IMR-90 (cell line): ENCODE measurements at regions not wholly inside any gene's neighbourhood (a gene's known extent, or its start where the extent isn't known, plus 50 kb on each side); places are given as distances from the start of the nearest gene placed in this dataset.

ENCODE experiments used
- BHLHE40 ChIP-seq: fragments of 150-350 bp; IDR thresholded peaks from 2 replicates; pipeline ENCODE4 v1.6.1; 2016; ENCODE audit warnings: mild to moderate bottlenecking, low read depth, low read length
- CEBPB ChIP-seq: IDR thresholded peaks from 2 replicates; pipeline ENCODE4 v1.6.1; 2012; ENCODE audit warnings: low read depth, low read length, improper control_type of control experiment
- POLR2A ChIP-seq: IDR thresholded peaks from 2 replicates; pipeline ENCODE4 v1.6.1; 2012; ENCODE audit warnings: mild to moderate bottlenecking, low read depth, low read length
- RAD21 ChIP-seq: IDR thresholded peaks from 2 replicates; pipeline ENCODE4 v1.6.1; 2012; ENCODE audit warnings: low read length, improper control_type of control experiment
- RCOR1 ChIP-seq: IDR thresholded peaks from 2 replicates; pipeline ENCODE4 v1.6.1; 2012; ENCODE audit warnings: mild to moderate bottlenecking, low read length, improper control_type of control experiment; ENCODE audit not compliant: insufficient replicate concordance
- SMC3 ChIP-seq: fragments of 150-350 bp; IDR thresholded peaks from 2 replicates; pipeline ENCODE4 v1.6.1; 2016; ENCODE audit warnings: low read depth, mild to moderate bottlenecking, antibody characterized with exemption, low read length, moderate library complexity
- USF2 ChIP-seq: fragments of 150-350 bp; IDR thresholded peaks from 2 replicates; pipeline ENCODE4 v1.6.1; 2017; ENCODE audit warnings: mild to moderate bottlenecking, antibody characterized with exemption, low read length, low read depth
- TF ChIP-seq, protein P1 (sequence below): conservative IDR thresholded peaks from 2 replicates; pipeline ENCODE4 v1.5.1; 2012; ENCODE audit warnings: mild to moderate bottlenecking, low read depth, low read length, improper control_type of control experiment

DNA sequence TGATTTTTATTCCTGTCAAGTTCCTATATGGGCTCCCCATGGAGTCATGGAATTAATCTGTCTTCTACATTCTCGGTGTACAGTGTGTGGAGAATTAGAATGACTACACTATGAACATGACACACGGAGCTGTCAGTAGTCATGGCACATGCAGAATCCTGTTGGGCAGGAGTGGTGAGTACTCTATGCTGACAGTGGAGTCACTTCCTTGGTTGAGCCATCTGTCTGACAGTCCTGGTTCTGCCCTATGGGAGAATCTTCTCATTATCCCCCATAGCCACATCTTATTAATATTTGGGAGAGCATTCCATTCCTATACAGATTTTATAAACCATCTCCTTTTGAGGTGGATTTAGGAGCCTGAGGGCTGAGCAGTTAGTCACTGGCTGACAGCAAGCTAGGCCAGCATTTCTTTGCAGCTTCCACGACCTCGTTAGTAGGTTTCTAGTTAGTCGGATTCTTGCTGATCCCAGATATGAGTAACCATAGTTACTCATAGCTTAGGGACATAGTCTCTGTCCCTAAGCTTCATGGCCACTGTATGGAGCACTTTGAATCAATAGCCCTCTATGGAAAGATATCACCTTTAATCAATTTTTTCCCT, 90.6 kb downstream of the MDH1 start:
- TF ChIP-seq POLR2A (no peak), BHLHE40 (no peak), CEBPB (no peak), RAD21 (no peak), SMC3 (no peak), RCOR1 (no peak), USF2 (no peak)
- TF ChIP-seq, protein P1, sequence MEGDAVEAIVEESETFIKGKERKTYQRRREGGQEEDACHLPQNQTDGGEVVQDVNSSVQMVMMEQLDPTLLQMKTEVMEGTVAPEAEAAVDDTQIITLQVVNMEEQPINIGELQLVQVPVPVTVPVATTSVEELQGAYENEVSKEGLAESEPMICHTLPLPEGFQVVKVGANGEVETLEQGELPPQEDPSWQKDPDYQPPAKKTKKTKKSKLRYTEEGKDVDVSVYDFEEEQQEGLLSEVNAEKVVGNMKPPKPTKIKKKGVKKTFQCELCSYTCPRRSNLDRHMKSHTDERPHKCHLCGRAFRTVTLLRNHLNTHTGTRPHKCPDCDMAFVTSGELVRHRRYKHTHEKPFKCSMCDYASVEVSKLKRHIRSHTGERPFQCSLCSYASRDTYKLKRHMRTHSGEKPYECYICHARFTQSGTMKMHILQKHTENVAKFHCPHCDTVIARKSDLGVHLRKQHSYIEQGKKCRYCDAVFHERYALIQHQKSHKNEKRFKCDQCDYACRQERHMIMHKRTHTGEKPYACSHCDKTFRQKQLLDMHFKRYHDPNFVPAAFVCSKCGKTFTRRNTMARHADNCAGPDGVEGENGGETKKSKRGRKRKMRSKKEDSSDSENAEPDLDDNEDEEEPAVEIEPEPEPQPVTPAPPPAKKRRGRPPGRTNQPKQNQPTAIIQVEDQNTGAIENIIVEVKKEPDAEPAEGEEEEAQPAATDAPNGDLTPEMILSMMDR = no peak
